Cerebellar nuclear complex (tissue), 1 donor: ENCODE measurements at regions not wholly inside any gene's neighbourhood (a gene's known extent, or its start where the extent isn't known, plus 50 kb on each side); places are given as distances from the start of the nearest gene placed in this dataset.
"Not testable (repeated sequence)": the region's sequence is repeated elsewhere in the genome, so short reads cannot be mapped to it uniquely, and the experiment has no call there.

ENCODE experiments used
- DNase-seq, 2 experiments: peaks; one replicate each; lab custom pipeline; 2025; lab: John Stamatoyannopoulos, UW

DNA sequence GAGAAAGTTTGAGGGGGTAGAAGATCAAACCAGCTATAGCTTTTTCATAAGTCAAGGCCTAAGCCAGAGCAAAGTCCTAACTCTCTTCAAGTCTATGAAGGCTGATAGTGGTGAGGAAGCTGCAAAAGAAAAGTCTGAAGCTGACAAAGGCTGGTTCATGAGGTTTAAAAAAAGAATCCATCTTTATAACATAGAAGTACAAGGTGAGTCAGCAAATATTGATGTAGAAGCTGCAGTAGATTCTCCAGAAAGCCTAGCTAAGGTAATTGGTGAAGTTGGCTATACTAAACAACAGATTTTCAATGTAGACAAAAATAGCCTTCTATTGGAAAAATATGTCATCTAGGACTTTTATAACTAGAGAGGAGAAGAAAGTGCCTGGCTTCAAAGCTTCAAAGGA lies 141.4 kb upstream of the ZNF521 start:
- no peak for DNase-seq

DNA sequence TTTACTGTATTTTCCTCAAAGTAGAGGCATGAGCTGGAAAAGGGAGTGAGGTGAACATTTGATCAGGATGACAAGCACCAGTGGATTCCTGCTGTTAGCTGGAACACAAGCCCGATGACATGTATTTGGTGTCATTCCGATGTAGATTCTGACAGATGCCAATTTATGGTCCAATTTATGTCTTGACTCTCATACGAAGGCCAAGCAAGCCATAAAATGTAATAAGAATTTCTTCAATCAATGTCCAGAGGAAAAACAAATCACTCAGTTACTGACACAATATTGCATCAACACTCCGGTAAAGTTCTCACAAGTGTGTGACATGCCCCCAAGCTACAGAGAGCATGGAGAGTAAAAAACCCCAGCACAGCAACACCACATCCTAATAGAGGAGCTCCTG lies 138.3 kb upstream of the ZNF521 start:
- DNase-seq = no peak

GRCh38 chr18:25473008-25473407 lies 121.0 kb upstream of the ZNF521 start:
- no peak for DNase-seq

- DNase-seq = not testable (repeated sequence)
Measured at GRCh38 chr18:25470756-25471524, 119.0 kb upstream of the ZNF521 start.

- no peak for DNase-seq
Measured at GRCh38 chr18:25470062-25470461, 118.1 kb upstream of the ZNF521 start.

- DNase-seq = no peak
Measured at GRCh38 chr18:25469489-25469888, 117.5 kb upstream of the ZNF521 start.

DNA sequence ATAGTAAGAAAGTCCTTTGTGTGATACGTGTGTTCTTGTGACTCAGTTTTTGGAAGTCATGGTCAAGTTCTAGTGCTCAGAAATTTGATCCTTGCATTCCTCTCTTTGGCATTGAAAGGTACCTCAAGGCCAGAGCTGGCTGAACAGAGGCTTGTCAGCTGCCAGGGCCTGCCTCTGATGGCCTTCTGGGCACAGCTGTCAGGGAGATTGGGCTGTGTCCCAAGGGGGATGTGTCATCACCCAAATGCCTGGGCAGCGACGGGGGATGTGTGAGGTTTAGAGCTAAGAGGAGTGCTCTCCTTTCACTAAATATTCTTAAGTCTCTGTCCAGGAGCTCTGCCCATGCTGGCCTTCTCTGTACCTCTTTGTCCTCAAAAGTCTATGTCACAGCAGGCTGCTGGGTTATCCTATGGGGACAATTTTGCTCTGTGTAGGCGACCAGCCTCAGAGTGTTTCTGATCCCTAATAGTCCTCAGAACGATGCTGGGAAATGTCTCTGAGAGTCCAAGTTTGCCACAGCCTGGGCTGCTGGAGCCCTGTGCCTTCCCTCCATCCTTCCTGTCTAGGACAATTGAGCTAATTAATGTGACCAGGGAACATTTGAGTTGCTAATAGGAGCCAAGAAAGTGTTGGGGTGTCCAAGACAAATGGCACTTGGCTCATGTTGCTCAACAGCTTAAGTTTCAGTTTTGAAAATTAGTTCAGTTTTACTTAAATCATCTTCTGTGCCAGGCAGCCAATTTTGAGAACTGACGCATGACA lies 115.4 kb upstream of the ZNF521 start:
- DNase-seq = no peak

DNA sequence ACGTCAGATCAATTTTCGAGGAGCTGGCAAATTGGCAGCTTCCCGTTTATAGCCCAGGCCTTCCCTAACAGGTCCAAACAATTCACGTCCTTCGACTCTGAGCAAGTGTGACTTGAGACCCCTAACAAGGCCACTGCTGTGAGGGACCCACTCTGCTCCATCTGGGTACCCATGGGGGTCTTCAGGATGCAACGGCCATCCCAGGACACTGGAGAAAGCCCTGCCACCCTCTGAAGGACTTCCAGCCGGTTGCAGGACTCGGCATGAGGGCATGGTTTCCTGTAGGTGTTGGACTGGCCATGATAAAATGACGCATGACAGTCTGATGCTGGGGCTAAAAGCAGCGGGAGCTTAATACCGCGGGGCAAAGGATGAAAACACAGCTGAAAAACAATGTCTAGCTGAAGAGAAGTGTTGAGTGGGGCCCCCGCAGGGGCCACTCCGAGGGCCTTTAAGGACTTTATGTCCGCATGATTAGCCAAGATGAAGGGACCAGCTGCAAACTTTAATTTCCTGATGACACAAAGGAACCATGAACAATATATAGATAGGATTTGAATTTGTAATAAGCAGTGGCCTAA lies 113.3 kb upstream of the ZNF521 start:
- DNase-seq = no peak

DNA sequence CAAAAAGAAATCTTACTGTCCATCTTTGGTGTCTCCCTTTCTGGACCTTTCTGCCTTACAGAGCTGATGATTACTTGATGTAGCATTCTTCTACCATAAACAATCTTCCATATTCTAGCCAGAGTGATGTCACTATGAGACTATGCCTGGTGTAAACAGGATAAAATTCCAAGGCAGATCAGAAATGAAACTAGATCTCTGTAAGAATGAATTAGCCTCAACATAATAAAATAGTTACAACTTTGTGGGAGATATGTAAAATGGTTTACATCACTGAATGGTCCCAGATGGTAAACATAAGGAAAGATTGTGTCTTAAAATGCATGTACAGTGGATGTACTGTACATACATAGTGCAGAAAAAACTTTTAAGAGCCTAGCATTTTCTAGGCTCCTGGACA lies 112.3 kb upstream of the ZNF521 start:
- no peak for DNase-seq

DNA sequence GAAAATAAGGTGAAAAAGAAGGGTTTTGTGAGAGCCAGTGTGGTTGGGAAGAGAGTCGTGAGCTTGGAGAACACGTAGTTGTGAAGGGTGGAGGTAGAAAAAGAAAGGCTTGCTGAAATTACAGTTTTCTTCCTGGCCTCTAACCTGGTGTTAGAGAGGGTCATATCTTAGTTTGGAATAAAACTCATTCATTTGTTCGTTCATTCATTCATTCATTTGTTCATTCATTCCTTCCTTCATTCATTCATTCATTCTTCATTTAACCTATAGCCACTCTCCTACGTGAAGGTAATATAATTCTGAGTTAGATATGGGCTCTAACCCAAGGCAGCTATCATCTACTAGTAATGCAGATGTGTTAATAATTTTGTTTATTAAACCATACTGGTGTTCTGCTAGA lies 111.8 kb upstream of the ZNF521 start:
- no peak for DNase-seq

- DNase-seq = no peak
Measured at GRCh38 chr18:25459814-25460213, 107.8 kb upstream of the ZNF521 start.

DNA sequence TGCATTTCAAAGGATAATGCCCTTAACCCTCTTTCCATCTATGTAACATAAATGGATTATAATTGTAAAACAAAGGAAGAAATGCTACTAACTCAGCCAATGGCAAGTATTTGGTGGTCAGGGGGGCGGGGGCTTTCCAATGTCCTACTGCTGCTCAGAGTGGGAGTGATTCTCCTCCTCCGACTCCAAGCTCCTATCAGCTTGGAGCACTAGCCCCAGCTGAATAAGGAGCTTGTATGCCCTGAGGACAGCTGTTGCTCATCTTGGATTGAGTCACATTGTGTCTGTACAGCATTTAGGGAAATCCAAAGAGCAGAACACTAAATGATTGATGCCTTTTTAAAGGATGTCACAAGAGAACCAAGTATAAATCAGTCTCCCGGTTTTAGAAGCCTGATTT lies 105.6 kb upstream of the ZNF521 start:
- DNase-seq = no peak

GRCh38 chr18:25457126-25457525 lies 105.2 kb upstream of the ZNF521 start:
- DNase-seq = no peak

DNA sequence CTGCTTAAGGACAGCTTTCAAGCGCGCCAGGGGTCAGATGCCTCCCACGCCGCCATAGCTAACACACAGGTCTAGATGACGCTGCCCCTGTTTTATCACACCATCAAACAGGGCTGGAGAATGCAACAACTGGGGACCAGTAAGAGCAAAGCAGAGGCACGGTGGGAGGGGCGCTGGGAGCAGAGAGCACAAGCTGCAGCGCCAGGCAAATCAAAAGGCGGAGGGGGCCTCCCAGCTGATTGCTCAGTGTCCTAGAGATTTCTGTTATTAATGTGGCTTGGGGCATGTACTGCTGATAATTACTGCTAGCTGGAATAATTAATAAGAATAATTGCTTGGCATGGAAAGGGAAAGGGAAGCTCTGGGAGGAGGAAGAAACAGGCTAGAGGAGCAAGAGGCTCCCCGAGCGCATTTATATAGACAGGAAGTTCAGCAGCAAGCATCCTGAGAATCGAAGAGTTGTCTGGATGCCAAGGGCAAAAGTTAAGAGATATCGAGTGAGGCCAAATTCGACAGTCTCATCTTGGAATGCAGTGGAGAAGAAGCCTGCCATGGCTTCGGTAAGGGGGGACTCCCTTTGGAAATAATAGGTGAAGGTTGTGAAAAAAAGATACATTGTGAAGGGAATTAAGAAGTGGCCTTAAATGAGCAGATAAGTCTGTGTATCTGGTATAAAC lies 104.5 kb upstream of the ZNF521 start:
- DNase-seq = no peak

- no peak for DNase-seq
Measured at GRCh38 chr18:25455646-25456045, 103.7 kb upstream of the ZNF521 start.

DNA sequence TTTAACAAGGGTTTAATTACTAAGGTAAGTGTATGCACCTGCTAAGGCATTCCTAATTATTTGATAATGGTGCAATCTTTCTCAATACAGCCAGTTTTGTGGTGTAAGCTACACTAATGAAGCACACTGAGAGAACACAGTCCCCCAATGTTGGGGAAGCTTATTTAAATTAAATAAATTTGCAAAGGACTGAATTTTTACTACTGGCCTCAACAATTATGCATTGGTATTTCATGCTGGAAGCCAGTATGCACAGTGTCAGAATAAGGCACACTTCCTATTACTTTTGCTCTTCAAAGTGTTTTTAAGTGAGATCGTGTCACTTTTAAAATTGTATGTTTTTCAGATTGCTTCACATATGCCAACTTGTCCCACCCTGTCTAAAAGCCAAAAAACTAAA lies 103.2 kb upstream of the ZNF521 start:
- no peak for DNase-seq

DNA sequence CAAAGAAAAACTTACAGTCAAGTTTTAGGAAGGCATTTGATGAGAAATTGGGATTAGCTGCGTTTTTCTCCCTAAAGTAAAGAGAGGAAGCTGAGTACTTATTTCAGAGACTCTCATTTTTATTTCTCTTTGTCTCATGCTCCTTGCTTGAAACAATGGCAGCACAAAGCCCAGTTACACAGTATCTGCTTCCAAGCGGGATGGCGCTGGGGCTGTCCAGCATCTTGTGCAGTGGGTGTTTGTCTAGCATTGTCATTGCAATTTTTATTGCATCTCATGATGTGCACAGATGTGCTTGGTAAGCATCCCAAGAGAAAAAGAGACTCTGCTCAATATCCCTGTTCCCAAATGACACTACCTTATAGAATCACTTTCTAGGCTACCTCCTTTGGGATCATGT lies 102.8 kb upstream of the ZNF521 start:
- no peak for DNase-seq

DNA sequence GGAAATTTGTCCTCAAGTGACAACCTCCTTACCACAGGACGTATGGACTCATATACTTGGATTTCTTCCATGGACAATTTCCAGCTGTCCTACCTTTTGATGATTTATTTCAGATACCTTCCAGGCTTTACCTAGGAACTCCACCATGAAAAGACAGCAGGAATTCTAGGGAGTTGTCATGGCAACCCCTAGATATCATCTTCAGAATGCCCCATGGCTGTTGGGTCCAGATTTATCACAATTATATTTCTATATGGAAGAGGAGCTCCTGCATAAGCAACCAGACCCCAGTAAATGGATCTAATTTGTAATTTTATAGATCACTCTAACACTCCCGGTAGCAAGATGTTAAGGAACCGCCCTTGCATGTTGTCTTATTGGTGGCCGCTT lies 102.3 kb upstream of the ZNF521 start:
- DNase-seq = no peak

- DNase-seq = no peak
Measured at GRCh38 chr18:25453556-25454269, 101.7 kb upstream of the ZNF521 start.

DNA sequence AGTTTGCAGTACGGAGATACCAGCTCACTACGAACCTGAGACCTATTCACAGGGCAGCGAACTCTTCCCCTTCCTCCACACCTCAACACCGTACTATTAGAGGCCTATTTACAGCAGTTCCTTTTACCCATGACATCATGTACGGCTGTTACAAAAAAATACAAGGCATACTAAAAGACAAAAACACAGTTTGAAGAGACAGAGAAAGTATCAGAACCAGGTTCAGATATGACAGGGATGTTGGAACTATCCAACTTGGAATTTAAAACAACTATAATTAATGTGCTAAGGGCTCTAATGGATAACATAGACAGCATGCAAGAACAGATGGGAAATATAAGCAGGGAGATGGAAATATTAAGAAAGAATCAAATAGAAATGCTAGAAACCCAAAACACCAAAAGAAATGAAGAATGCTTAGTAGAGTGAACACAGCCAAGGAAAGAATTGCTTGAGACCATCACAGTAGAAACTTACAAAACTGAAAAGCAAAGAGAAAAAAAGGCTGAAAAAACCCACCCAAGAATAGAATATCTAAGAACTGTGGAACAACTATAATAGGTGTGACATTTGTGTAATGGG lies 99.2 kb upstream of the ZNF521 start:
- no peak for DNase-seq

DNA sequence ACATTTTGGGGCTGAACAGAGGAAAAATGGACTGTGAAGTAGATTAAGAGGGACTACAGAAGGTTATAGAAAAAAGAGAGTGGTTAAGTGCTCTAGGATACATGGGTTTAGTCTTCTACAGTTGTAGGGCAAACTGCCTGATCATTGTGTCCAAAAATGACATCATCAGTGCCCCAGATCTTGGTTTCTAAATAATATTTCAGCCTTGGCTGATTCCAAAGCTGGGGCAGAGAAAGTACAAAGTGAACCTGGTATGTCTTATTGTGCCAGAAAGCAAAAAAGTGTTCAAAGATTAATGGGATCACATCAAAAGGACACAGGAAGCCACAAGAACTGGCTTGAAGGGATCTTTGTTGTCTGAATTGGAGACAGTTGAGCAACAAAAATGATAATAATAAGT lies 97.1 kb upstream of the ZNF521 start:
- DNase-seq = no peak

DNA sequence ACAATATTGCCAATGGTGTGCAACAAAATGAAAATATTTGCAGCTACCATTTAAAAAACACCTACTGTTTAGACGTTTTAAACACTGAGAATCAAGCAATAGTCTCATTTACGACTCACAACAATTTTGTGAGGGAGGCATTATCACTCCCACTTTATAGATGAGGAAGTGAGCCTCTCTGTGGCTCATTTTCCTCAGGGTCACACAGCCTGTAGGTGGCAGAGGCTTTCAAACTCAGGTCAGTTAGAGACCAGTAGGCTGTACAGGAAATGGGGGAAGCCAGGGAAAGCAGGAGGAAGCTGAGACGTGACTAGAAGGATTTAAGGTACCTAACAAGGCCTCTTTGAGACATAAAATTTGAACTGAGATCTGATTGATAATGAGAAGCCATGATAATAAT lies 95.0 kb upstream of the ZNF521 start:
- DNase-seq = no peak
